Ovary (tissue), 3 donors: ENCODE measurements at regions not wholly inside any gene's neighbourhood (a gene's known extent, or its start where the extent isn't known, plus 50 kb on each side); places are given as distances from the start of the nearest gene placed in this dataset.

Source experiments
- CTCF ChIP-seq, 3 donors: fragments of 450-650 bp in 2 of 3; fragments of 200-600 bp in 1 of 3; IDR thresholded peaks; one replicate each; pipeline versions ENCODE4 v1.5.1 to v1.8.0; 2016 to 2022; ENCODE audit warnings: antibody characterized with exemption in 3 of 3, mild to moderate bottlenecking in 1 of 3
- POLR2A ChIP-seq: fragments of 450-650 bp; IDR thresholded peaks from one replicate; pipeline ENCODE4 v1.6.1; 2017; ENCODE audit warnings: antibody characterized with exemption, mild to moderate bottlenecking, moderate library complexity
- donor health status: DM: no; HTN: no; CAD: no.

- no peak for TF ChIP-seq CTCF (IDR thresholded peaks at IDR 0.05)
- TF ChIP-seq POLR2A, result no peak
These were observed 992.5 kb upstream of the ADGRB3 start for GRCh38 chr6:67642582-67642981.
